ENCODE measurements at regions not wholly inside any gene's neighbourhood (a gene's known extent, or its start where the extent isn't known, plus 50 kb on each side); places are given as distances from the start of the nearest gene placed in this dataset.

DNA sequence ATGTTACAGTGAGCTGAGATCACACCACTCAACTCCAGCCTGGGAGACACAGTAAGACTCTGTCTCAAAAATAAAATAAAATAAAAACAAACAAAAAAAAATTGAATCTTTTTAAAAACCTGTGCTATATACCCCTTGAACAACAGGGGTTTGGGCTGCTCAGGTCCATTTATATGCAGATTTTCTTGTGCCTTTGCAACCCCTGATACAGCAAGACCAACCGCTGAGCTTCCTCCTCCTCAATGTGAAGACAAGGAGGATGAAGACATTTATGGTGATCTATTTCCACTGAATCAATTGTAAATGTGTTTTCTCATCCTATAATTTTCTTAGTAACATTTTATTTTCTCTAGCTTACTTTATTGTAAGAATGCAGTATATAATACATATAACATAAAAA is 831.0 kb upstream of the ARPP21 start:
- Histone ChIP-seq H2AFZ (ENCODE audit: low read depth, low read length) (no peak overlapping the region), H3K4me2 (ENCODE audit: insufficient read depth, low read length) (no peak overlapping the region), H3K36me3 (ENCODE audit: control insufficient read depth in 2 of 2, extremely low read depth in 1 of 2, insufficient read depth in 2 of 2, low read length in 2 of 2) (no peaks in the 10 kb centered on the region), H3K4me3 (replicated peaks in 1 of 3; ENCODE audit: insufficient read depth in 1 of 3, low read depth in 1 of 3, low read length in 3 of 3) (no peak overlapping the region), H3K4me1 (ENCODE audit: control insufficient read depth, extremely low read depth, insufficient read depth, low read length) (no peaks in the 10 kb centered on the region), H3K9ac (replicated peaks; ENCODE audit: extremely low read depth, insufficient read depth, low read length) (no peak overlapping the region), H4K20me1 (replicated peaks; ENCODE audit: control insufficient read depth, extremely low read depth, insufficient read depth, low read length) (no peaks in the 10 kb centered on the region), H3K27ac (ENCODE audit: insufficient read depth, low read depth, low read length) (no peak overlapping the region), H3K27me3 (ENCODE audit: control insufficient read depth in 2 of 2, insufficient read depth in 2 of 2, low read length in 2 of 2) (no peaks in the 10 kb centered on the region), H3K9me3 (replicated peaks; ENCODE audit: control insufficient read depth, insufficient read depth, low read length) (no peaks in the 10 kb centered on the region), H3K79me2 (ENCODE audit: control insufficient read depth, insufficient read depth, low read length) (no peaks in the 10 kb centered on the region), H3K9me1 (replicated peaks; ENCODE audit: control insufficient read depth, extremely low read depth, insufficient read depth, low read length) (no peaks in the 10 kb centered on the region)
- dilution Hi-C loops (cut with MboI; ENCODE audit: extremely low pct_ligation_motif_present, low sequenced_read_pairs) = no loop called here
- ChIA-PET POLR2A (no interaction called here), CTCF (interaction anchor here (1.0 kb wide), 1 partner anchor 15 kb away, joined by 3 read pairs; no protein-coding TSS in a partner anchor)
- no peak for FAIRE-seq
- no peak for DNase-seq (ENCODE audit: low read depth, low spot score)
- no peak for TF ChIP-seq FOS (IDR thresholded peaks at IDR 0.05; ENCODE audit: borderline replicate concordance, insufficient read depth, low read length)
- TF ChIP-seq, protein P1, sequence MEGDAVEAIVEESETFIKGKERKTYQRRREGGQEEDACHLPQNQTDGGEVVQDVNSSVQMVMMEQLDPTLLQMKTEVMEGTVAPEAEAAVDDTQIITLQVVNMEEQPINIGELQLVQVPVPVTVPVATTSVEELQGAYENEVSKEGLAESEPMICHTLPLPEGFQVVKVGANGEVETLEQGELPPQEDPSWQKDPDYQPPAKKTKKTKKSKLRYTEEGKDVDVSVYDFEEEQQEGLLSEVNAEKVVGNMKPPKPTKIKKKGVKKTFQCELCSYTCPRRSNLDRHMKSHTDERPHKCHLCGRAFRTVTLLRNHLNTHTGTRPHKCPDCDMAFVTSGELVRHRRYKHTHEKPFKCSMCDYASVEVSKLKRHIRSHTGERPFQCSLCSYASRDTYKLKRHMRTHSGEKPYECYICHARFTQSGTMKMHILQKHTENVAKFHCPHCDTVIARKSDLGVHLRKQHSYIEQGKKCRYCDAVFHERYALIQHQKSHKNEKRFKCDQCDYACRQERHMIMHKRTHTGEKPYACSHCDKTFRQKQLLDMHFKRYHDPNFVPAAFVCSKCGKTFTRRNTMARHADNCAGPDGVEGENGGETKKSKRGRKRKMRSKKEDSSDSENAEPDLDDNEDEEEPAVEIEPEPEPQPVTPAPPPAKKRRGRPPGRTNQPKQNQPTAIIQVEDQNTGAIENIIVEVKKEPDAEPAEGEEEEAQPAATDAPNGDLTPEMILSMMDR (IDR thresholded peaks at IDR 0.05; ENCODE audit: extremely low read depth in 1 of 2, insufficient read depth in 1 of 2, low read depth in 1 of 2, low read length in 2 of 2) = no peak
- BruUV-seq (replicated peaks) = no TSS peak
- intact Hi-C loops (cut with micrococcal nuclease) = no loop called here

- CTCF ChIA-PET = no interaction called here
- DNase-seq (ENCODE audit: low read depth, low spot score) (no peak), FAIRE-seq (no peak)
- POLR2A ChIA-PET = no interaction called here
- dilution Hi-C loops (cut with MboI; ENCODE audit: extremely low pct_ligation_motif_present, low sequenced_read_pairs) = no loop called here
- Histone ChIP-seq H3K4me3 (replicated peaks in 1 of 3; ENCODE audit: insufficient read depth in 1 of 3, low read depth in 1 of 3, low read length in 3 of 3) (no peak overlapping the region), H3K36me3 (ENCODE audit: control insufficient read depth in 2 of 2, extremely low read depth in 1 of 2, insufficient read depth in 2 of 2, low read length in 2 of 2) (no peaks in the 10 kb centered on the region), H3K27me3 (ENCODE audit: control insufficient read depth in 2 of 2, insufficient read depth in 2 of 2, low read length in 2 of 2) (no peaks in the 10 kb centered on the region), H3K9ac (replicated peaks; ENCODE audit: extremely low read depth, insufficient read depth, low read length) (no peak overlapping the region), H3K4me2 (ENCODE audit: insufficient read depth, low read length) (no peak overlapping the region), H3K79me2 (ENCODE audit: control insufficient read depth, insufficient read depth, low read length) (no peaks in the 10 kb centered on the region), H3K9me3 (replicated peaks; ENCODE audit: control insufficient read depth, insufficient read depth, low read length) (no peaks in the 10 kb centered on the region), H3K27ac (ENCODE audit: insufficient read depth, low read depth, low read length) (no peak overlapping the region), H3K4me1 (ENCODE audit: control insufficient read depth, extremely low read depth, insufficient read depth, low read length) (no peaks in the 10 kb centered on the region), H4K20me1 (replicated peaks; ENCODE audit: control insufficient read depth, extremely low read depth, insufficient read depth, low read length) (no peaks in the 10 kb centered on the region), H2AFZ (ENCODE audit: low read depth, low read length) (no peak overlapping the region), H3K9me1 (replicated peaks; ENCODE audit: control insufficient read depth, extremely low read depth, insufficient read depth, low read length) (no peaks in the 10 kb centered on the region)
- no TSS peak for BruUV-seq (replicated peaks)
- no peak for TF ChIP-seq FOS (IDR thresholded peaks at IDR 0.05; ENCODE audit: borderline replicate concordance, insufficient read depth, low read length)
- no peak for TF ChIP-seq MYC (IDR thresholded peaks at IDR 0.05; ENCODE audit: low read depth, low read length)
- TF ChIP-seq EZH2 (IDR thresholded peaks at IDR 0.05; ENCODE audit: borderline replicate concordance, low read depth, low read length, severe bottlenecking) = no peak
- TF ChIP-seq, protein P1 (IDR thresholded peaks at IDR 0.05; ENCODE audit: extremely low read depth in 1 of 2, insufficient read depth in 1 of 2, low read depth in 1 of 2, low read length in 2 of 2) = no peak
- TF ChIP-seq MAX (IDR thresholded peaks at IDR 0.05; ENCODE audit: insufficient read depth, insufficient read length) = no peak
- no peak for TF ChIP-seq GATA2 (IDR thresholded peaks at IDR 0.05; ENCODE audit: insufficient read depth, insufficient read length, low read depth, low read length)
- TF ChIP-seq POLR2A (IDR thresholded peaks at IDR 0.05; ENCODE audit: low read depth, low read length) = no peak
- no peak for TF ChIP-seq POLR2AphosphoS5 (IDR thresholded peaks at IDR 0.05; ENCODE audit: insufficient read depth, low read depth, low read length)
- TF ChIP-seq JUN (IDR thresholded peaks at IDR 0.05; ENCODE audit: borderline replicate concordance, insufficient read depth, insufficient read length, low read depth) = no peak
- intact Hi-C loops (cut with micrococcal nuclease) = no loop called here
Observed at GRCh38 chr3:34828847-34829246, 810.5 kb upstream of the ARPP21 start.

Data from endothelial cell of umbilical vein (primary cell).